Vagina (tissue), 2 donors: ENCODE measurements at regions not wholly inside any gene's neighbourhood (a gene's known extent, or its start where the extent isn't known, plus 50 kb on each side); places are given as distances from the start of the nearest gene placed in this dataset.
"Not testable (repeated sequence)": the region's sequence is repeated elsewhere in the genome, so short reads cannot be mapped to it uniquely, and the experiment has no call there.

Experiments used
- POLR2AphosphoS5 ChIP-seq, 2 donors: sonication (generic); formaldehyde crosslinking; IDR thresholded peaks; one replicate each; pipeline ENCODE4 v1.9.0; 2017; ENCODE audit warnings: antibody characterized with exemption in 2 of 2, mild to moderate bottlenecking in 2 of 2, low read depth in 1 of 2; ENCODE audit not compliant: insufficient read depth in 1 of 2
- TF ChIP-seq, protein P1 (sequence below), 3 experiments: fragments of 450-650 bp in 2 of 3; fragments of 200-600 bp in 1 of 3; sonication (generic) in 1 of 3; IDR thresholded peaks; one replicate each; pipeline ENCODE4 v1.5.1; 2017 to 2019; ENCODE audit warnings: antibody characterized with exemption in 3 of 3, mild to moderate bottlenecking in 2 of 3, moderate library complexity in 2 of 3

DNA sequence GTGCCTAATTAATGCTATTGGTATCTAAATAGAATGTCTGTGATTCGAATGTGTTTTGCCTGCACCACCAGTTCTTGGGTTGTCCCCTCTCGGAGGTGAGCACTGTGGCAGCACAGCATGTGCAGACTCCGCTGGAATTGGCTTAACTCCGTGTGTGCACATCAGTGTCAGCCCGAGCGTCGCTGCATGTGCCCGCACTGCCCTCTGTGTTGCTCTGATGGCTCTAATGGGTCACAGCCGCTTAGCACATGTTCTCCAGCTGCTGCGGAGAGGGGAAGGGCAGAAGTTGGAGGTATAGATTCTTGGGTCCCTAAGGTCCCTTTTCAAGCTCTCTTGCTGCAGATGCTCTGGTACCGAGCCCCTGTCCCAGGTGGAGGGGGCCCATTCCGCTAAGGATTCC, 75.1 kb downstream of the CDRT15L2 start:
- TF ChIP-seq, protein P1, sequence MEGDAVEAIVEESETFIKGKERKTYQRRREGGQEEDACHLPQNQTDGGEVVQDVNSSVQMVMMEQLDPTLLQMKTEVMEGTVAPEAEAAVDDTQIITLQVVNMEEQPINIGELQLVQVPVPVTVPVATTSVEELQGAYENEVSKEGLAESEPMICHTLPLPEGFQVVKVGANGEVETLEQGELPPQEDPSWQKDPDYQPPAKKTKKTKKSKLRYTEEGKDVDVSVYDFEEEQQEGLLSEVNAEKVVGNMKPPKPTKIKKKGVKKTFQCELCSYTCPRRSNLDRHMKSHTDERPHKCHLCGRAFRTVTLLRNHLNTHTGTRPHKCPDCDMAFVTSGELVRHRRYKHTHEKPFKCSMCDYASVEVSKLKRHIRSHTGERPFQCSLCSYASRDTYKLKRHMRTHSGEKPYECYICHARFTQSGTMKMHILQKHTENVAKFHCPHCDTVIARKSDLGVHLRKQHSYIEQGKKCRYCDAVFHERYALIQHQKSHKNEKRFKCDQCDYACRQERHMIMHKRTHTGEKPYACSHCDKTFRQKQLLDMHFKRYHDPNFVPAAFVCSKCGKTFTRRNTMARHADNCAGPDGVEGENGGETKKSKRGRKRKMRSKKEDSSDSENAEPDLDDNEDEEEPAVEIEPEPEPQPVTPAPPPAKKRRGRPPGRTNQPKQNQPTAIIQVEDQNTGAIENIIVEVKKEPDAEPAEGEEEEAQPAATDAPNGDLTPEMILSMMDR (IDR thresholded peaks at IDR 0.05), result not testable (repeated sequence)
- not testable (repeated sequence) for TF ChIP-seq POLR2AphosphoS5 (IDR thresholded peaks at IDR 0.05; ENCODE audit: insufficient read depth in 1 of 2, low read depth in 1 of 2)
